Thyroid gland (tissue), 4 donors: ENCODE measurements at regions not wholly inside any gene's neighbourhood (a gene's known extent, or its start where the extent isn't known, plus 50 kb on each side); places are given as distances from the start of the nearest gene placed in this dataset.

Source experiments
- DNase-seq, 2 donors: peaks; one replicate each; pipeline ENCODE4 v3.0.0-alpha.2; 2019
- H3K27ac ChIP-seq, 3 donors: fragments of 200-600 bp; sonication (generic); 1 replicate in 2 of 3; 2 replicates in 1 of 3; pipeline ENCODE4 v1.5.1; 2016 to 2019; ENCODE audit warnings: mild to moderate bottlenecking in 1 of 3, moderate library complexity in 1 of 3
- H3K27me3 ChIP-seq: fragments of 200-600 bp; sonication (generic); one replicate; pipeline ENCODE4 v1.5.1; 2019
- H3K36me3 ChIP-seq, 2 donors: fragments of 200-600 bp; sonication (generic); one replicate each; pipeline ENCODE4 v1.5.1; 2016 to 2019
- H3K4me1 ChIP-seq, 2 donors: fragments of 200-600 bp; sonication (generic); one replicate each; pipeline ENCODE4 v1.5.1; 2017 to 2019
- H3K4me3 ChIP-seq, 3 donors: fragments of 200-600 bp; sonication (generic); replicated peaks in 1 of 3; 1 replicate in 2 of 3; 2 replicates in 1 of 3; pipeline ENCODE4 v1.5.1; 2016; ENCODE audit warnings: mild to moderate bottlenecking in 1 of 3
- H3K9me3 ChIP-seq: fragments of 200-600 bp; sonication (generic); one replicate; pipeline ENCODE4 v1.5.1; 2017
- CTCF ChIP-seq, 6 experiments: fragments of 200-600 bp in 3 of 6; fragments of 450-650 bp in 3 of 6; sonication (generic) in 3 of 6; IDR thresholded peaks; one replicate each; pipeline ENCODE4 v1.5.1; 2016 to 2019; ENCODE audit warnings: antibody characterized with exemption in 6 of 6, mild to moderate bottlenecking in 2 of 6, inconsistent platforms in 1 of 6, moderate library complexity in 1 of 6
- POLR2A ChIP-seq, 2 donors: fragments of 450-650 bp; IDR thresholded peaks; one replicate each; pipeline ENCODE4 v1.6.1; 2017; ENCODE audit warnings: antibody characterized with exemption in 2 of 2, mild to moderate bottlenecking in 2 of 2, moderate library complexity in 1 of 2
- WGBS, 2 donors: methylation state at CpG; one replicate each; pipeline ENCODE4 v1.1.5; 2017; 5-methylcytosine and 5-hydroxymethylcytosine counted together
- intact Hi-C: fragments of 100-400 bp; cut with DNase I; formaldehyde crosslinking; loops from one replicate; pipeline ENCODE4 v1.15.1; 2023

- no peak overlapping the region for H3K27ac ChIP-seq
- H3K9me3 ChIP-seq = no peaks in the 10 kb centered on the region
- no peak overlapping the region for H3K4me3 ChIP-seq
- 69% methylated on average over 1 of the region's 1 CpG for WGBS, 2 donors
- intact Hi-C loops = no loop called here
- DNase-seq = no peak
- no peaks in the 10 kb centered on the region for H3K4me1 ChIP-seq
- H3K27me3 ChIP-seq = no peaks in the 10 kb centered on the region
- TF ChIP-seq CTCF (IDR thresholded peaks at IDR 0.05) (no peak), POLR2A (IDR thresholded peaks at IDR 0.05) (no peak)
- no peaks in the 10 kb centered on the region for H3K36me3 ChIP-seq
Measured at GRCh38 chr4:187357045-187357643, 633.5 kb upstream of the FAT1 start.

GRCh38 chr4:187357821-187358220 is 634.2 kb upstream of the FAT1 start:
- intact Hi-C loops = no loop called here
- WGBS, 2 donors = 81 to 85% methylated on average over 4 of the region's 4 CpGs
- TF ChIP-seq POLR2A (IDR thresholded peaks at IDR 0.05) (no peak), CTCF (IDR thresholded peaks at IDR 0.05) (no peak)

GRCh38 chr4:187362937-187363857 is 632.4 kb upstream of the ZFP42 start:
- Histone ChIP-seq H3K36me3 (no peaks in the 10 kb centered on the region), H3K27ac (no peak overlapping the region), H3K27me3 (no peaks in the 10 kb centered on the region), H3K9me3 (no peaks in the 10 kb centered on the region), H3K4me3 (no peak overlapping the region), H3K4me1 (no peaks in the 10 kb centered on the region)
- no peak for DNase-seq
- 90 to 92% methylated on average over 31 of the region's 31 CpGs for WGBS, 2 donors
- intact Hi-C loops = no loop called here
- TF ChIP-seq CTCF (IDR thresholded peaks at IDR 0.05) (no peak), POLR2A (IDR thresholded peaks at IDR 0.05) (no peak)

More at GRCh38 chr4:187357821-187358220, 634.2 kb upstream of the FAT1 start:
- DNase-seq = no peak
- H3K4me3 ChIP-seq = no peak overlapping the region
- no peaks in the 10 kb centered on the region for H3K4me1 ChIP-seq
- H3K36me3 ChIP-seq = no peaks in the 10 kb centered on the region
- H3K27ac ChIP-seq = no peak overlapping the region
- no peaks in the 10 kb centered on the region for H3K27me3 ChIP-seq
- H3K9me3 ChIP-seq = no peaks in the 10 kb centered on the region

- intact Hi-C loops = no loop called here
- Histone ChIP-seq H3K27me3 (no peaks in the 10 kb centered on the region), H3K9me3 (no peaks in the 10 kb centered on the region), H3K4me1 (no peaks in the 10 kb centered on the region), H3K36me3 (no peaks in the 10 kb centered on the region), H3K4me3 (no peak overlapping the region), H3K27ac (no peak overlapping the region)
- no peak for DNase-seq
- no peak for TF ChIP-seq POLR2A (IDR thresholded peaks at IDR 0.05)
- TF ChIP-seq CTCF (IDR thresholded peaks at IDR 0.05) = no peak
- 85 to 92% methylated on average over 7 of the region's 7 CpGs for WGBS, 2 donors
Measured at GRCh38 chr4:187364401-187364800, 631.2 kb upstream of the ZFP42 start.

- H3K9me3 ChIP-seq = no peaks in the 10 kb centered on the region
- no peak overlapping the region for H3K27ac ChIP-seq
- no peak for TF ChIP-seq POLR2A (IDR thresholded peaks at IDR 0.05)
- H3K4me3 ChIP-seq = no peak overlapping the region
- DNase-seq = no peak
- intact Hi-C loops = no loop called here
- no peaks in the 10 kb centered on the region for H3K27me3 ChIP-seq
- H3K36me3 ChIP-seq = no peaks in the 10 kb centered on the region
- no peaks in the 10 kb centered on the region for H3K4me1 ChIP-seq
- WGBS, 2 donors = 92 to 96% methylated on average over 7 of the region's 7 CpGs
Measured at GRCh38 chr4:187364851-187365250, 630.7 kb upstream of the ZFP42 start.
